Activated CD8-positive, alpha-beta T cell treated with anti-CD3 and anti-CD28 coated beads for 36 hours (primary cell): ENCODE measurements at regions not wholly inside any gene's neighbourhood (a gene's known extent, or its start where the extent isn't known, plus 50 kb on each side); places are given as distances from the start of the nearest gene placed in this dataset.
"Not testable (repeated sequence)": the region's sequence is repeated elsewhere in the genome, so short reads cannot be mapped to it uniquely, and the experiment has no call there.

Experiments
- ATAC-seq: fragments of 200-7000 bp; cut with Tn5 transposase; one replicate; pipeline ENCODE4 v1.10.0; 2021; ENCODE audit warnings: mild to moderate bottlenecking, moderate library complexity
- CTCF ChIA-PET: fragments of 350-600 bp; sonication (Branson Sonifier 250); formaldehyde crosslinking; loops from one replicate; lab custom pipeline; 2021; ENCODE audit warnings: antibody characterized with exemption; lab: Charles Lee
- POLR2A ChIA-PET: fragments of 350-600 bp; sonication (Branson Sonifier 250); formaldehyde crosslinking; loops from one replicate; lab custom pipeline; 2021; ENCODE audit warnings: antibody characterized with exemption; lab: Charles Lee
- DNase-seq: peaks from one replicate; pipeline ENCODE4 v3.0.0-alpha.2; 2020
- H3K27ac Mint-ChIP-seq: one replicate; pipeline ENCODE4 v1.8.0; 2021; ENCODE audit warnings: mild to moderate bottlenecking, mixed read lengths
- H3K27me3 Mint-ChIP-seq: one replicate; pipeline ENCODE4 v1.8.0; 2021; ENCODE audit warnings: mixed read lengths
- H3K36me3 Mint-ChIP-seq: one replicate; pipeline ENCODE4 v1.8.0; 2021; ENCODE audit warnings: low read depth, mixed read lengths
- H3K4me1 Mint-ChIP-seq: one replicate; pipeline ENCODE4 v1.8.0; 2021; ENCODE audit warnings: low read depth, mixed read lengths
- H3K4me3 Mint-ChIP-seq: one replicate; pipeline ENCODE4 v1.8.0; 2021; ENCODE audit warnings: mild to moderate bottlenecking, moderate library complexity, mixed read lengths
- H3K9me3 Mint-ChIP-seq: one replicate; pipeline ENCODE4 v1.8.0; 2021; ENCODE audit warnings: mixed read lengths
- CTCF ChIP-seq: fragments of 200-600 bp; IDR thresholded peaks from one replicate; pipeline ENCODE4 v1.8.0; 2022; ENCODE audit warnings: antibody characterized with exemption, mild to moderate bottlenecking
- intact Hi-C: fragments of 100-400 bp; cut with micrococcal nuclease; formaldehyde crosslinking; loops from one replicate; pipeline ENCODE4 v1.10.0; 2022

DNA sequence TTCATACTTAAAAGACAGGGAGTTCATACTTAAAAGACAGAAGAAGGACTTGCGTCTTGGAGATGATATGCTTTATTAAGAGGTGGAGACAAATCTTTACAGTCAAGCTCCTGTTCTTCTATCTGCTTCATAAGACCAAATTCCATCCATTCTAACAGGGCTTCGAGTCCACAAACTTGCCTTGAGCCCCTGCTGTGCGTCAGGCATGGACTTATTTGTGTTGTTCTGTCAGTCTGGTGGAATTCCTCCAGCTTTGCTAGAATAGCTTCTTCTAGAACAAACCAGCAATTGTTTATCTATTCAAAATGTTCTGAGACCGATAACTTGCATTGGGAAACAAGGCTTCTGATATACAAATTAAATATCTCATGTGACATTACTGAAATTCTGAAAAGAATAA, 73.9 kb upstream of the SOX11 start:
- no peak for ATAC-seq
- POLR2A ChIA-PET: no interaction called here
- Mint-ChIP-seq H3K4me3 (no peak overlapping the region), H3K9me3 (peaks cover 10% of the 10 kb centered on the region), H3K27me3 (no peaks in the 10 kb centered on the region), H3K4me1 (no peaks in the 10 kb centered on the region), H3K27ac (no peak overlapping the region), H3K36me3 (no peaks in the 10 kb centered on the region)
- TF ChIP-seq CTCF: no peak
- DNase-seq: no peak
- CTCF ChIA-PET: no interaction called here
- intact Hi-C loops: no loop called here

GRCh38 chr2:5625556-5626065, 66.6 kb upstream of the SOX11 start:
- CTCF ChIA-PET: not testable (repeated sequence)

GRCh38 chr2:5628484-5628883, 63.7 kb upstream of the SOX11 start:
- H3K27me3 Mint-ChIP-seq, H3K27ac Mint-ChIP-seq, H3K4me3 Mint-ChIP-seq, DNase-seq, H3K9me3 Mint-ChIP-seq, intact Hi-C loops, POLR2A ChIA-PET, H3K36me3 Mint-ChIP-seq, CTCF ChIA-PET, H3K4me1 Mint-ChIP-seq, ATAC-seq: not testable (repeated sequence)

More at GRCh38 chr2:5625556-5626065, 66.6 kb upstream of the SOX11 start:
- H3K27me3 Mint-ChIP-seq, DNase-seq, H3K27ac Mint-ChIP-seq, H3K36me3 Mint-ChIP-seq, H3K4me3 Mint-ChIP-seq, H3K9me3 Mint-ChIP-seq, H3K4me1 Mint-ChIP-seq, POLR2A ChIA-PET, ATAC-seq, intact Hi-C loops: not testable (repeated sequence)

DNA sequence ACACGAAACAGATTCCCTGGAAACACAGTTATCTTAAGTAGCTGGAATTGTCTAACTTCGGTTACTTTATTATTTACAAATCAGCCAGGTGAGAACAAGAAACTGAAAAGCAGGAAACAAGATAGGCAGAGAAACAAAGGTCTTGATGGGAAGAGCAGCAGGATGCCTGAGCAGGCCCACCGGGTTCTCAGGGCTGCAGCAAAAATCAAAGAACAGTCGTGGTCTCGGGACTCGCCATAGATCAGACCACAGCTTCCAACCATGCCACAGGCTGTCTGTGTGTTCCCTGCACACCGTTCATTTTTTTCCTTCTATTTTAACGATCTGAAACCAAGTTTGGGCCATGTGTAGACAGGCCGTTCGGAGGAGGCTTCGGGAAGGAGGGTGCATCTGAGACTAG, 62.7 kb upstream of the SOX11 start:
- intact Hi-C loops, H3K27me3 Mint-ChIP-seq, CTCF ChIA-PET, H3K9me3 Mint-ChIP-seq, H3K27ac Mint-ChIP-seq, H3K4me3 Mint-ChIP-seq, DNase-seq, H3K36me3 Mint-ChIP-seq, H3K4me1 Mint-ChIP-seq, POLR2A ChIA-PET, ATAC-seq: not testable (repeated sequence)

DNA sequence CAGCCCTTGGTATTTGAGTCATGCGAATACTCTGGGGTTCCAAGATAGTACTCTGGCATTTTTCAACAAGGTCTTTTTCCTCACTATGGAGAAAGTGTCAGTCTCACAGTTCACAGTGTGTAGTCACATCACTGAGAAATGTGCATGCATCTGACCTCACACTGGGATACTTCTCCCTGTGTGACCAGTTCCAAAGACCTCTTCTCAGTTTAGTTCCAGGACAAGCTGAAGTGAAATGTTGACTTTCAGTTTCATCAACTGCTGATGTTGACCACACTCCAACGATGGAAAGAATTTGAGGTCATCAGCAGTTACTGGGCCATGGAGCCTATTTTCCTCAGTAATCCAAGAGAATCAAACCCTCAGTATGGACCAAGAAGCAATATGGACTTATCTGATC, 55.1 kb upstream of the SOX11 start:
- H3K4me1 Mint-ChIP-seq, H3K9me3 Mint-ChIP-seq, H3K27ac Mint-ChIP-seq, DNase-seq, H3K27me3 Mint-ChIP-seq, H3K4me3 Mint-ChIP-seq, POLR2A ChIA-PET, intact Hi-C loops, ATAC-seq, H3K36me3 Mint-ChIP-seq, CTCF ChIA-PET: not testable (repeated sequence)
